Activated CD4-positive, alpha-beta T cell treated with anti-CD3 and anti-CD28 coated beads for 36 hours (primary cell): ENCODE measurements at regions not wholly inside any gene's neighbourhood (a gene's known extent, or its start where the extent isn't known, plus 50 kb on each side); places are given as distances from the start of the nearest gene placed in this dataset.
"Not testable (repeated sequence)": the region's sequence is repeated elsewhere in the genome, so short reads cannot be mapped to it uniquely, and the experiment has no call there.

Experiments
- ATAC-seq: fragments of 200-7000 bp; cut with Tn5 transposase; one replicate; pipeline ENCODE4 v1.10.0; 2021; ENCODE audit warnings: mild to moderate bottlenecking, moderate library complexity
- CTCF ChIA-PET: fragments of 350-600 bp; sonication (Branson Sonifier 250); formaldehyde crosslinking; loops from one replicate; lab custom pipeline; 2021; ENCODE audit warnings: antibody characterized with exemption; lab: Charles Lee
- POLR2A ChIA-PET: fragments of 350-600 bp; sonication (Branson Sonifier 250); formaldehyde crosslinking; loops from one replicate; lab custom pipeline; 2021; ENCODE audit warnings: antibody characterized with exemption, inconsistent platforms; lab: Charles Lee
- DNase-seq: peaks from one replicate; pipeline ENCODE4 v3.0.0-alpha.2; 2020
- H3K27ac Mint-ChIP-seq: one replicate; pipeline ENCODE4 v1.8.0; 2021; ENCODE audit warnings: mixed read lengths
- H3K27me3 Mint-ChIP-seq: one replicate; pipeline ENCODE4 v1.8.0; 2021; ENCODE audit warnings: mixed read lengths
- H3K36me3 Mint-ChIP-seq: one replicate; pipeline ENCODE4 v1.8.0; 2021; ENCODE audit warnings: low read depth, mixed read lengths
- H3K4me1 Mint-ChIP-seq: one replicate; pipeline ENCODE4 v1.8.0; 2021; ENCODE audit warnings: mixed read lengths
- H3K4me3 Mint-ChIP-seq: one replicate; pipeline ENCODE4 v1.8.0; 2021; ENCODE audit warnings: mild to moderate bottlenecking, moderate library complexity, mixed read lengths
- H3K9me3 Mint-ChIP-seq: one replicate; pipeline ENCODE4 v1.8.0; 2021; ENCODE audit warnings: low read depth, mixed read lengths
- intact Hi-C, 2 experiments: fragments of 100-400 bp; cut with DNase I in 1 of 2; cut with micrococcal nuclease in 1 of 2; formaldehyde crosslinking; loops; one replicate each; pipeline versions ENCODE4 v1.14.2 to v1.15.1; 2022 to 2024; cut with DNase I, micrococcal nuclease

- CTCF ChIA-PET, ATAC-seq, intact Hi-C loops, H3K9me3 Mint-ChIP-seq, H3K4me3 Mint-ChIP-seq, H3K27ac Mint-ChIP-seq, H3K4me1 Mint-ChIP-seq, H3K36me3 Mint-ChIP-seq, DNase-seq, POLR2A ChIA-PET, H3K27me3 Mint-ChIP-seq: not testable (repeated sequence)
Observed at GRCh38 chr16:47811758-47812157, 344.0 kb downstream of the ABCC12 start.

- Mint-ChIP-seq H3K9me3 (peaks cover 2% of the 10 kb centered on the region), H3K27ac (no peak overlapping the region), H3K4me1 (no peaks in the 10 kb centered on the region), H3K27me3 (peaks cover 2% of the 10 kb centered on the region), H3K36me3 (no peaks in the 10 kb centered on the region), H3K4me3 (no peak overlapping the region)
- intact Hi-C loops, result no loop called here
- DNase-seq (no peak), ATAC-seq (no peak)
- ChIA-PET CTCF (interaction anchor here (0.6 kb wide), 1 partner anchor 39 kb away, joined by 3 read pairs; no protein-coding TSS in a partner anchor), POLR2A (no interaction called here)
Observed at GRCh38 chr16:47806309-47806847, 345.2 kb downstream of the PHKB start.

DNA sequence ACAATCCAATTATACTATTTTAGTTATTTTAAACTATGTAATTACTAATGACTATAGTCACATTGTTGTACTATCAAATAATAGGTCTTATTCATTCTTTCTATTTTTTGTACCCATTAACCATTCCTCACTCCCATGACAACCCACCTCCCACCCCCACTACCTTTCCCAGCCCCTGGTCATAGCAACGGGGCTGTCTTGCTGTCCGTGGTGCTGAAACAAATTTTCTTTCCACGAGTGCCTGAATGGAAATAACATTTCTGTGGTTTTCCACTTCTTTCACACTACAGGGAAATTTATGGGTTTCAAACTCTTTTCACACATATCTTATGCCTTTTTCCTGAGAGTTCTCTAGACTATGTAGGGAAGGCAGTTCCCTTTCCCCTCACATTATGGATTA lies 326.6 kb downstream of the PHKB start:
- H3K27ac Mint-ChIP-seq, result no peak overlapping the region
- H3K27me3 Mint-ChIP-seq, result no peaks in the 10 kb centered on the region
- DNase-seq (no peak), ATAC-seq (no peak)
- H3K4me3 Mint-ChIP-seq, result no peak overlapping the region
- CTCF ChIA-PET, result no interaction called here
- no peaks in the 10 kb centered on the region for H3K36me3 Mint-ChIP-seq
- POLR2A ChIA-PET, result no interaction called here
- H3K9me3 Mint-ChIP-seq, result peaks cover 9% of the 10 kb centered on the region
- intact Hi-C loops, result no loop called here
- H3K4me1 Mint-ChIP-seq, result no peaks in the 10 kb centered on the region

DNA sequence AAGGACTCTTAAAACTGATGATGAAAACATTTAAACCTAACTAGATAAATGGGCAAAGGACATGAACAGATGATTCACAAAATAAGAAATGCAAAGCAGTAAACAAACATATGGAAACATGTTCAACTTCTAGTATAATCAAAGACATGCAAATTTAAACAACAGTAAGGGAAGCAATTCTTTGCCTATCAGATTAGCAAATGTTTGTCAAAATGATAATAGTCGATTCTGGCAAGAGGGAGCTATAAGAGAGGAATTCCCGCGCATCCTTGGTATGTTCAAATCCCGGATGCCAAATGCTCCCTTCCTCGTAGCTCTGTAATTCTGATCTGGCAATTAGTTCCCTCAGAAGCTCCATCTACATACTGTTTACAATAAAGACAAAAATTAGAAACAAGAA lies 320.5 kb downstream of the PHKB start:
- no peak for DNase-seq
- H3K36me3 Mint-ChIP-seq, result no peaks in the 10 kb centered on the region
- no peak overlapping the region for H3K27ac Mint-ChIP-seq
- H3K4me3 Mint-ChIP-seq, result no peak overlapping the region
- no peaks in the 10 kb centered on the region for H3K27me3 Mint-ChIP-seq
- ChIA-PET CTCF (interaction anchor here (1.1 kb wide), 1 partner anchor 22 kb away, joined by 3 read pairs; no protein-coding TSS in a partner anchor), POLR2A (no interaction called here)
- ATAC-seq, result no peak
- H3K4me1 Mint-ChIP-seq, result peaks cover 9% of the 10 kb centered on the region
- intact Hi-C loops, result no loop called here
- no peaks in the 10 kb centered on the region for H3K9me3 Mint-ChIP-seq

DNA sequence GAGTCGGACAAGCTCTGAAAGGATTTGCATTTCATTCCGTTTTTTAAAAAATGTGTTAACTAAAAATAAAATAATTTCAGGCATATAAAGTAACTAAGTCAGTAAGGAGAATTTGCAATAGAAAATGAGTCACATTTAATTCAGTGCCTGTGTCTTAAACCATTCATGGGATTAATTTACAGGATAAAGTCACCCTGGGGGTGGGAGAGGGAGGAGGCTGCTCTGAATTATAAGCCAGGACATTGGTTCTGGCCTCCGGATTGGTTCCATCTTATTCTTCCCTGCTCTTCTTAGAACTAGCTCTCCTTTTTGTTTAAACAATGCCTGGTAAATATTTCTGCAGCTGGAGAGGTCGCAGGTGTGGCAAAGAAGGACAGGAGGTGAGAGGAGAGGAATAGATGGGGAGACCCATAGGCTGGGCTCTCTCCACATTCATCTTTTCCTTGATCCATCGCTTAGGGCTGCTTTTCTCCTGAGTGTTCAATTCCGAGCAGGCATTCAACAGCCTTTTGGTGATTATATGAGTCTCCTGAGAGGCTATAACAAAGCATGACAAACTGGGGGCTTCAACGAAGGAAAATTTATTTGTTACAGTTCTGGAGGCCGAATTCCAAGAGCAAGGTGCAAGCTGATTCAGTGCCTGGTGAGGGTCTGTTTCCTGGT lies 319.2 kb downstream of the PHKB start:
- ChIA-PET CTCF (interaction anchor here (0.6 kb wide), 1 partner anchor 226 kb away, joined by 3 read pairs; no protein-coding TSS in a partner anchor), POLR2A (no interaction called here)
- Mint-ChIP-seq H3K27me3 (peaks cover 6% of the 10 kb centered on the region), H3K9me3 (no peaks in the 10 kb centered on the region), H3K4me3 (no peak overlapping the region), H3K36me3 (no peaks in the 10 kb centered on the region), H3K27ac (no peak overlapping the region), H3K4me1 (peaks cover 9% of the 10 kb centered on the region)
- no peak for DNase-seq
- ATAC-seq, result no peak
- intact Hi-C loops, result no loop called here

- no peaks in the 10 kb centered on the region for H3K9me3 Mint-ChIP-seq
- intact Hi-C loops, result no loop called here
- peak overlapping the region; percentile 75 for H3K27ac Mint-ChIP-seq
- DNase-seq, result peak; percentile 41
- H3K4me1 Mint-ChIP-seq, result peaks cover 9% of the 10 kb centered on the region
- H3K27me3 Mint-ChIP-seq, result peaks cover 6% of the 10 kb centered on the region
- peak; percentile 74 for ATAC-seq
- H3K4me3 Mint-ChIP-seq, result peak overlapping the region; percentile 64
- CTCF ChIA-PET, result interaction anchor here (0.6 kb wide), 1 partner anchor 887 kb away, joined by 4 read pairs; no protein-coding TSS in a partner anchor
- H3K36me3 Mint-ChIP-seq, result no peaks in the 10 kb centered on the region
- POLR2A ChIA-PET, result no interaction called here
Observed at GRCh38 chr16:47779201-47780016, 318.3 kb downstream of the PHKB start.

GRCh38 chr16:47778106-47778801 lies 317.1 kb downstream of the PHKB start:
- H3K27ac Mint-ChIP-seq, result no peak overlapping the region

GRCh38 chr16:47777220-47777619 lies 316.1 kb downstream of the PHKB start:
- no peak for DNase-seq
- ChIA-PET POLR2A (no interaction called here), CTCF (no interaction called here)
- Mint-ChIP-seq H3K27ac (no peak overlapping the region), H3K9me3 (no peaks in the 10 kb centered on the region), H3K4me1 (peaks cover 9% of the 10 kb centered on the region), H3K4me3 (no peak overlapping the region), H3K36me3 (no peaks in the 10 kb centered on the region), H3K27me3 (peaks cover 8% of the 10 kb centered on the region)
- intact Hi-C loops, result no loop called here
- ATAC-seq, result no peak

More at GRCh38 chr16:47778106-47778801, 317.1 kb downstream of the PHKB start:
- Mint-ChIP-seq H3K4me3 (no peak overlapping the region), H3K4me1 (peaks cover 9% of the 10 kb centered on the region), H3K27me3 (peaks cover 6% of the 10 kb centered on the region), H3K9me3 (no peaks in the 10 kb centered on the region), H3K36me3 (no peaks in the 10 kb centered on the region)
- CTCF ChIA-PET, result no interaction called here
- no peak for DNase-seq
- POLR2A ChIA-PET, result no interaction called here
- intact Hi-C loops, result no loop called here
- no peak for ATAC-seq

GRCh38 chr16:47774661-47775060 lies 313.5 kb downstream of the PHKB start:
- intact Hi-C loops, result no loop called here
- ChIA-PET CTCF (interaction anchor here (0.6 to 1.0 kb wide), 3 partner anchors 65 to 807 kb away, joined by 3 to 5 read pairs (median 3); no protein-coding TSS in a partner anchor), POLR2A (no interaction called here)
- no peaks in the 10 kb centered on the region for H3K9me3 Mint-ChIP-seq
- peaks cover 8% of the 10 kb centered on the region for H3K27me3 Mint-ChIP-seq
- no peak for DNase-seq
- H3K4me1 Mint-ChIP-seq, result peaks cover 6% of the 10 kb centered on the region
- H3K4me3 Mint-ChIP-seq, result no peak overlapping the region
- H3K36me3 Mint-ChIP-seq, result no peaks in the 10 kb centered on the region
- no peak for ATAC-seq
- H3K27ac Mint-ChIP-seq, result no peak overlapping the region

- no peak overlapping the region for H3K27ac Mint-ChIP-seq
- intact Hi-C loops, result no loop called here
- no peaks in the 10 kb centered on the region for H3K4me1 Mint-ChIP-seq
- ATAC-seq, result no peak
- H3K9me3 Mint-ChIP-seq, result peaks cover 4% of the 10 kb centered on the region
- H3K27me3 Mint-ChIP-seq, result peaks cover 11% of the 10 kb centered on the region
- no peaks in the 10 kb centered on the region for H3K36me3 Mint-ChIP-seq
- ChIA-PET POLR2A (no interaction called here), CTCF (interaction anchor here (0.7 kb wide), 1 partner anchor 594 kb away, joined by 3 read pairs; no protein-coding TSS in a partner anchor)
- no peak for DNase-seq
- H3K4me3 Mint-ChIP-seq, result no peak overlapping the region
Observed at GRCh38 chr16:47753659-47754058, 292.5 kb downstream of the PHKB start.
